Upper lobe of left lung (tissue), 4 donors: ENCODE measurements at regions not wholly inside any gene's neighbourhood (a gene's known extent, or its start where the extent isn't known, plus 50 kb on each side); places are given as distances from the start of the nearest gene placed in this dataset.

ENCODE experiments used
- CTCF ChIP-seq, 6 experiments: fragments of 450-650 bp in 4 of 6; fragments of 200-600 bp in 2 of 6; sonication (generic) in 2 of 6; IDR thresholded peaks; one replicate each; pipeline ENCODE4 v1.5.1; 2016 to 2019; ENCODE audit warnings: antibody characterized with exemption in 6 of 6
- EP300 ChIP-seq, 4 donors: sonication (generic); formaldehyde crosslinking; IDR thresholded peaks; one replicate each; pipeline ENCODE4 v1.5.1; 2017; ENCODE audit warnings: antibody characterized with exemption in 4 of 4, control low read depth in 2 of 4

GRCh38 chr3:65094723-65095122, 406.9 kb upstream of the ADAMTS9 start:
- TF ChIP-seq CTCF (IDR thresholded peaks at IDR 0.05) (no peak), EP300 (IDR thresholded peaks at IDR 0.05) (no peak)
